Glomerular visceral epithelial cell (primary cell): ENCODE measurements at regions not wholly inside any gene's neighbourhood (a gene's known extent, or its start where the extent isn't known, plus 50 kb on each side); places are given as distances from the start of the nearest gene placed in this dataset.
A peak's percentile ranks its signal among the peaks of the same experiment; 100 is the strongest.
"Not testable (repeated sequence)": the region's sequence is repeated elsewhere in the genome, so short reads cannot be mapped to it uniquely, and the experiment has no call there.

Experiments used
- DNase-seq: peaks from one replicate; pipeline ENCODE4 v3.0.0-alpha.2; 2016; ENCODE audit errors: extremely low spot score

DNA sequence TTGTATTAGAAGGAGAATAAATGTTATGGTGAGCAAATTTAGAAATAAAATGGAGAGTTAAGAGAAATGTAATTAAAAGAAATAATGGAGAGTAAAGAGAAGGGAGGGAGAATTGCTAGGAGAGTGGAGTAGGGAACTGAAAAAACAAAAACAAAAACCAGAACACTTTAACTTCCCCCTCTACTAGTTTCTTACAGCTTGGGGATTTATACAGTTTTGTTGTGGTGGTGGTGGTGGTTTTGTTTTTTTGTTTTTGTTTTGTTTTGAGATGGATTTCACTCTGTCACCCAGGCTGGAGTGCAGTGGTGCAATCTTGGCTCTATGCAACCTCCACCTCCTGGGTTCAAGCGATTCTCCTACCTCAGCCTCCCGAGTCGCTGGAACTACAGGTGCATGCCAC is 322.4 kb downstream of the TMEM167A start:
- DNase-seq = no peak

DNA sequence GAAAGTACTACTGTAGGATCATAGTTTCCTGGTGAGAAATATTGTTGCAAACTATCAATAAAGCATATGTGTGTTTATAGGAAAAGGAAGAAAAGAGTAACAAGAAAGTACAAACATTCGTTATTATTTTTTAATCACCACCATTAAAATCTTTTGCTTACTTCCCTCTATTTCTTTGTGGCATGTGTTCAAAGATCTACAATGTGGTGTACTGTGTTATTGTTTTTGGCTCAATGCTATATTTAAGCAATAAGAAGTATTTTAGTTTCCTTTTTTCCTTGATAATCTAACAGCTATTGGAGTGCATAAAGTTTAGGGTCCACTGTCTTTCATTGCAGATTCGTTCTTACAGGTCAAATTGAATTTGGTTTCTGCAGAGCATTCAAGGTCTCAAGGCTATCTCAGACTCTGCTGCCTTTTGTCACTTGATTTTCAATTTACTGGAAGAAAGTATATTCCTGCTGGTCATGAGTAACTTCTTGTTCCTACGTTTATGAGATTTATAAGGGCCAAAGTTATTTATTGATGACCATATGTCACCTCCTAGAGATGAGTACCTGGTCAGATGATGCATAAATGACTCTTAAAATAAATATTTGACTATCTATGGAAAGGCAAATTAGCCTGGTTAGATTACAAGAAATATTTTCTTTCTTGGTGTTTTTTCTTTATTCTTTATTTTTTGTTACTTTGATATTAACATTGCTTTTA is 323.0 kb downstream of the TMEM167A start:
- DNase-seq = no peak

DNA sequence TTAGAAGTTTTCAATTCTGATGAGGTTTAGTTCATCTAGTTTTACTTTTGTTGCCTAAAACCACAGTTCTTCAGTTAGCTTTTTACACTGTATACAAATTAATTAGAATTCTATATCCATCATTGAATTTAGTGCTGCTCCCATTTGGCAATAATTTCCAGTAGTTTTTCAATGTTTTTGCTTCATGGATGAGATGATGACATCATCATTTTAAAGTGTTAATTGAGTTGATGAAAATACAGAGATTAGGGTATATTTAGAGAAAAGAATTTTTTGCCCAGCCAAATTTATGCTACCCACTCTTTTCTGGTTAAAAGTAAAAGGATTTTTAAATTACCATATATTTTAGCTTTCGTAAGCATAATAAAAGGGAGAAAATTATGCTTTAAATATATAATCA is 323.8 kb downstream of the TMEM167A start:
- no peak for DNase-seq

DNA sequence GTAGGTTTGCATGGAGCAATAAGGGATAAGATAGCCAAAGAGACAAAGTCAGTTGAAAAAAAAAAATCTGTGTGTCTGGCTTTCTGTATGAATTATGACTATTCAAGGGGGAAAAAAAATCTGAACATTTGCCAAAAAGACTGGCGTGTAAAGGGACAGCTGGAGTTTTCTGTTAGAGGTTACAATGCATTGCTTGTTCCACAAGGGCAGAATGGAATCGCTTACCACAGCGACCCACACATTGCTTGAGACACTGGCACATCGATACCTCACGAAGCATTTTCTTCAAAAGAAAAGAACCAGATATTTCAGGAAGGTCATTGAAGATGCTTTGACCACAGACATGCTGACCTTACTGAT is 327.8 kb downstream of the TMEM167A start:
- no peak for DNase-seq

DNA sequence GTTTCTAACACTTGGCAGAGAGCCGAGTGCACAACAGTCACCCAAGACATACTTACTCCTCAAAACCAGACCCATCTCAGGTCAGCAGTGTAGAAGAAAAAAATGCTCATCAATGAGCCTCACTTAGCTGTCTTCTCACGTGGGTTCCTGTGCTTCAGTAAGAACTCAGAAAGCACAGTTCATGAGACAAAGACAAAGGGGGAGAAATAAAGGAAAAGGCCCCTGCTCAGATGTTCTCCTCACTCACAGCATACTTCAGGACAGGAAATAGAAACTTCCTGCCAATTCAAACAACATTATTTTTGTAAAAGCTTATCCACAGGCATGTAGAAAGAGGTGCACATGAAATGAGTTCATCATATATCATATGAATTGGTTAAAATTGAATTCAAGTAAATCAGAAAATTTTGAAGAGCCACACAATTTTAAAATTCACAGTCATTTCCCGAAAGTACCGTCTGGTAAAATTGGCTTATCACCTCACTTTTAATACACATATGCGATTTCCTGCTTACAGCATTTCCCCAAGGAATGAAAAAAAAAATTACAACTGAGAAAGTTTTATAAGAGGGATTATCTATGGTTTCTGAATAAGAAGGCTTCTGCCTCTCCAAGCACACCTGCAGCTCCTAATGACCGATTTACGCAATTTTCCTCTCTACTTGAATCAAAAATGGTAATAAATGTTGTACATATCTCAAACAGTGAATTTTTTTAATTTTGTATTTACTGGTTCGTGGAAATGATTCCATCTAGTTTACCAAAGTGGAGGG is 328.3 kb downstream of the TMEM167A start:
- no peak for DNase-seq

DNA sequence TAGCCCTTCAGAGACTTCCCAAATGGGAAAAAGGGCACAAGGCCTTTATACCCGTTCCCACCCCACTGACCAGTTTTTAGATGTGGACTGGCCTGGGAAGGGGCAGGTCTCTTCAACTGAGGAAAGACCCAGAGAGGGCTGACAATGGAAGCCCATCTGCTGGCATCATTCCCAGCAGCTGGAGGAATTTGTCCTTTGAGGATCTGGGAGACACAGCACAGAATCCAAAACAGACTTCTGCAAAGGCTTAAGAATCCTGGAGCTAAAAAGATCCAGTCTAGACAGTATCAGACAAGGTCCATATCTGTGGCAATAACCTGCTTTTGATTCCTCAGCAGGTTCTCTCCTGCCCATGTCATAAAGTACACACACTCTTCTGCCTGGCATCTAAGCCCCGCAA is 329.2 kb downstream of the TMEM167A start:
- no peak for DNase-seq

DNA sequence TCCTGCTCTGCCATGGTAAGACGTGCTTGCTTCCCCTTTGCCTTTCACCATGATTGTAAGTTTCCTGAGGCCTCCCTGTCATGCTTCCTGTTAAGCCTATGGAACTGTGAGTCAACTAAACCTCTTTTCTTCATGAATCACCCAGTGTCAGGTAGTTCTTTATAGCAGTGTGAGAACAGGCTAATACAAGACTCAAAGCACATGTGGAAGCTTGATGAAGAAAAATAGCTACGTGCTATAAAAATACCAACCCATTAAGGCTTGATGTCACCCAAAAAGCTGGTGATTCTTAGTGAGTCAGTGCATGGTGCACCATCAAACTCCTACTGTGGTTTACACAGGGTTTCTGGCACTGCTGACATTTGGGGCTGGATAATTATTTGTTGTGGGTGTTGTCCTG is 332.2 kb downstream of the TMEM167A start:
- no peak for DNase-seq

DNA sequence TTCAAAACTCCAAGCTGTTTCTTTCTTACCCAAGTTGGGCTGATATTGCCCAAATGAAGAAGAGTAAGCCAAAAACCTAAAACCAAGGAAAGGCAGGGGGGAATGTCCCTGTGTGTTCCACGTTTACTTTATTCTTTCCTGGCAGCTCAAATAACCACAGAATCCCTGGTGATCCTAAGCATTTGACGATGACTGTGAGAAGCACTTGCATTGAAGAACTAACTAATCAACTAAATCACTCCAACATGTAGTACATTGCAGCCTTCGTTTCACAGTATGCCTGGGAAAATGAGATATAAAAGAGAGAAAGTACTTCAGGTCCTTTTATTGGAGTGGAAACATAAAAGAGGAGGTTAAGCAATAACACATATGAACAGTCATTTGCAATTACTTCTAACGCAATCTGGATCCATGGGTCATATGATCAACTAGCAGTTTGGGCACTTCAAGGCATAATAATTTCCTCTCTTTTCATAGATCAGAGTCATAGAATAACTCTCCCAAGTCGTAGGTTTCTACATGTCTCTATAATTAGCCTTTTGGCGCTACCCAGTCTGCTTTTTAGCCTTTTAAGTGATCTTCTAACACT is 338.4 kb downstream of the TMEM167A start:
- no peak for DNase-seq

DNA sequence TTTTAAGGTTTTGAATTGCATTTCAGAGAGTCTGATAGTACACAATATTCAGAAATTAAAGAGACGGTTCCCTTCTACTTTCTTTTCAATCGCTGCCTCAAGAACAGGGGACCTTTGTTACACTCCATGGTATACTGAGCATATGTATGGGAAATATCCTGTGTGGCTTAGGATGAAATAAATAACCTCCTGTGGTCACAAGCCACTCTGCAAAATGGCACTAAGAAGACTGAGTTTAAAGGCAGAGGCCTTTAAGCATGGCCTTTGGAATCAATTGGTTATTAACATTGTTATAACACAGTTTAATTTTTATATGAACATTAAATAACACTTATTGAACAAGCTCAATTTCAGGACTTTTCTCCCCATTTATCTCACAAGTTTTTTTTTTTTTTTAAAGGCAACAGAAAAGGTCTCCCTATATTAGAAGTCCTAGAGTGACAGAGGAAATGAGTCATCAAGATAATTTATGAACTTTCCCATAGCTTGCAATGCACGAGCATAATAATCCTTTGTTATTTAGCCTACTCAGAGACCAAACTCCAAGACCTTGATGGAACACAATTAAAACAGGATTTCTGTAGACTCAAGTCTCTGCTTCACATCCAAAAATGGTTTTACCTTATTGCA is 341.9 kb downstream of the TMEM167A start:
- peak; percentile 10 for DNase-seq

DNA sequence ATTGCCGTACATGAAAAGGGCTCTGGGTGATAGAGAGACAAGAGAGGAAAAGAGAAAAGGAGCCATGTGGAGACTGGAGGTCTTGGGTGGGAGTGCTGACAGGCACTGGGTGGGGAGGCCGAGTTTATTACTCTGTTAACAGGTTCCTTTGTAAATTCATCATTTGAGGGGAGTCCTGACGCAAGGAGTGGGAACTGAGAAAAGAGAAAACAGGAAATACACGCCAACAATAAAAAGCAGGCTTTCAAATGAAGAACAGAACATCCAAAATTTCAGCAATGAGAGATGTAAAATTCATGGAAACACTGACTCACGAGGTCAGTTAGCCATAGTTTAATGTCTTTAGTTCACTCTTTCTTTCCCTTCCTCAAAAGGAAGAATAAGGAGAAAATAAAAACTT is 342.8 kb downstream of the TMEM167A start:
- DNase-seq = no peak

DNA sequence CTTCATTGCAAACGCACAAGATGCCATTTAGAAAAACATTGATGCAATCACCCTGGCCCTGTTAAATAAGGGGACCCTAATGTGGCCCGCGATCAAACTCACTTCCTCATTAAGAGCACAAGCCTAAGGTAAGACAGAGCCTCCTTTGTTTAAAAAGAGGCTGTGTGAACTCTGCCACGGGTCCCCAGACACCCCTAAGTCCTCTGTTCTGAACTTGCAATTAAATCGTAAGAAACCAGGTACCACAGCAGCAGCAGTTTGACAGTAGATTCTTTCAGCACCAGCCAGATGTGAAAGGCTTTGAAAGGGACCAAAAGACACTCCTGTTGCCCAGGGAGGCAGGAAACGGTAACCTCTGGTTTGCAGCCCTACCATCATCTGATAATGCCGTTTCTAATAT is 346.3 kb downstream of the TMEM167A start:
- DNase-seq = no peak

DNA sequence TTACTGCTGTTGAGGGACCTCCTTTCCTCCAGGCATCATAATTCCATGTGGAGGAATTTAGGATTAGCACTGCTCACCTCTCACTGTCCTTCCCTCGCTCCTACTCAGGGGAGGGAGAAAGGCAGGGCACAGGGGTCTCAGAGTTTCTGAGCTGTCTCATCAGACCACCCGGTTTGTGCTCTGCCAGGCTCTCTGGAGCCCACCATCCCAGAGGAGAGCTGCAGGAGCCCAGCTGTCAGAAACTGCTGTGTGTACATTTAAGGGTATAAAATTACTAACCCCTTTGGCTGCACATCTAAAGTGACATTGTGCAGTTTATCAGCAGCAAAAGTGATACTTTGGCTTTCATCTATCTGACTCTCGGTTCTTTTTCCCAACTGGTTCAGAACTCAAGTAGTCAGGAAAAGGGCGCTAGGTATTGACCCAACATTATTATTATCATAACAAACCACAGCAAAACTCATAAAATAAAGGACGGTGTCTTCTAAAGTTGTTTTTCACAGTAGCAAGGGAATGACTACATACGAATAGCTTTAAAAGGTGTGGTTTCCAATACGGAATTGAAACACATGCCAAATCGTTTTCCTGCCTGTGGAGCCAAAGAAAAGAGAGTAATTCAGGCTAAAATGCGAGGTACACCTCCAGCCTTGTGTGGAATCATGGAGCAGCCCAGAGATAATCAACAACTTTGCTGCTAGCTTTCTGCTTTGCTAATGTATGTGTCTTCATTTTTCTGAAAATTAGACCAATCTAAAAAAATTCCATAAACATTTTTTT is 348.1 kb downstream of the TMEM167A start:
- no peak for DNase-seq

DNA sequence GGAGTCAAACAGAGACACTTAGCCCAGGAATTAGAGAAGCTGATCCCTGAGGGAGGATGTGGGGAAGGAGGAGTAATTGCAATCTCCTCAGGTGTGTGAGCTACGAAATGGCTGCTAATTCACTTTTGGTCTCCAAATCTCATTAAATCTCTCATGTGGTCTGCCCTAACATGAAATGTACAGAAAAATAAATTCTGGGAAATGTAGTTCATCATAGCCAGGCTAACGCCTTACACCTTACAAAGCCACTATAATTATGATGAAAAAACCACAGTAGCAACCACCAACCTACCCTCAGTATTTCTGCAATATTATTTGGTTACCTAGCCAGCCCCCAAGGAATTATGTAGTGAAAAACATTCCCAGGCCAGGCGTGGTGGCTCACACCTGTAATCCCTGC is 354.0 kb downstream of the TMEM167A start:
- DNase-seq = no peak

DNA sequence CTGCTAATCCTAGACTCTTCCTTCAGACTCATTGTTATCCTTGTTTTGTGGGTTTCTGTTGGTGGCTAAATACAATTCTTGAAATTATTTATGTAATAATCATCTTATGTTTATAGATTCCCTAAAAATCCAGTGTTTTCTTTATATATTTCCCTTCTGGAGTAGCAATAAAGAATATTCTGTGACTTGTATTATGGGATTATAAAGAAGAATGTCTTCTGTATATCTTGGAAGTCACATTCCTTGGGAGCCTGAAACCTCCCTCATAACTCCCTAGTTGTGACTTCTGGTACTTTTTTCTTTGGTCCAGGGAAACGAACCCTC is 356.1 kb downstream of the TMEM167A start:
- no peak for DNase-seq

DNA sequence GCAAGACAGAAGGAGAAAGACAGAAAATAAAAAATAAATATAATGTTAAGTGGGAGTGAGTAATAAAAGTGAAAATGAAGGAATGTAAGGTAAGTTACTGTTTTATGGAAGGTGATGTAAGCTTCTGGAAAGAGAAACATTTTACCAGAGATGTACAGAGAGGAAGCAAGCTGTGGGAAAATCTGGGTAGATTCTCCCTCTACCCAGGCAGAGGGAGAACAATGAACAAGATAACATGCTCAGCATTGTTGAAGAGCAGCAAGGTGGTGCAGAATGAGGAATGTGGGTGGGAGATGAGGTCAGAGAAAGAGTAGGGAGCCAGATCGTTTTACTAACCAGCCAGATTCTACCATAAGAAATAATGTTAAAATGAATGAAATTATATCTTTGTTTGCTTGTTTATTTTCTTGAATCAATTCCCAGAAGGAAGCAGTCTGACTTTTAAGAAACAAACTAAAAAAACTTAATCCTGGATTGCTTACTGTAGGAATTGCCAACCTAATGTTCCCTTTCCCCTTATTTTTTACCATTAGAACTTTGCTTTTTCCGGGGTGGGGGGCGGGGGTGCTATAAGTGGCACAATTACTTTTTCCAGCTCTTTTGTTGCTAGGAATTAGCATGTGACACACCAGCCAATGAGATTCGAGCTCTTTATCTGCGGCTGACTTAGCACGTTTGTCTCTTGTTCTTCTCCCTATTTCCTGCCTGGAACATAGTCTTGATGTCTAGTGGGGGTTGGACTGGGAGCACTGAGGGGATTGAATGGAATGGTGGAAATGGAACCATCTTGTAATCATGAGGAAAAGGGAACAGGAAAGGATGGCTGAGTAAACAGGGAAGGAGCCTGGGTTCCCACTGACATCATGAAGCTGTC is 356.7 kb downstream of the TMEM167A start:
- no peak for DNase-seq

DNA sequence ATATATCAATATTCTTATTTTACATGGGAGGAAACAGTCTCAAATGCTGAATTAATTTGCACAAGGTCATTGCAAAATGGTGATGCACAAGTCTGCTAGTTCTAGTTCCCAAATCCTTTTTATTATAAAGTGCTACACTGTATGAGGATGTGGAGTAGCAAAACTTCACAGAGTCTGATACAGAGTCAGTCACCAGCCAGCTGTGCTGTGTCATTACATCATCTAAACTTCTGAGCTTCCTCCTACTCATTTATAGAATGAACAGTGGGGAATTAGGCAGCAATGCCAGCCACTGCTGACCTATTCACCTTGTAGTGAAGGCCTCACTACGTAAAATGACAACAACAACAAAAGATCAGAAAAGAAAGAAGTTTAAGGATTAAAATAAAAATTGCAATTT is 357.8 kb downstream of the TMEM167A start:
- DNase-seq = peak; percentile 13

DNA sequence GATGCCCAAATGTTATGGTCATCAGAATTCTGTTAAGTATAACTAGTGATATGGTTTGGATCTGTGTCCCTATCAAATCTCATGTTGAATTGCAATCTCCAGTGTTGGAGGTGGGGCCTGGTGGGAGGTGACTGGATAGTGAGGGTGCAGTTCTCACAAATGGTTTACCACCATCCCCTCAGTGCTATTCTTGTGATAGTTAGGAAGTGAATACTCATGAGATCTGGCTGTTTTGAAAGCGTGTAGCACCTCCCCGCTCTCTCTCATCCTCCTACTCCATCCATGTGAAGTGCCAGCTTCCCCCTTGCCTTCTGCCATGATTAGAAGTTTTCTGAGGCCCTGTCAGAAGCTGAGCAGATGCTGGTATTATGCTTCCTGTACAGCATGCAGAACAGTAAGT is 359.5 kb downstream of the TMEM167A start:
- DNase-seq = no peak

DNA sequence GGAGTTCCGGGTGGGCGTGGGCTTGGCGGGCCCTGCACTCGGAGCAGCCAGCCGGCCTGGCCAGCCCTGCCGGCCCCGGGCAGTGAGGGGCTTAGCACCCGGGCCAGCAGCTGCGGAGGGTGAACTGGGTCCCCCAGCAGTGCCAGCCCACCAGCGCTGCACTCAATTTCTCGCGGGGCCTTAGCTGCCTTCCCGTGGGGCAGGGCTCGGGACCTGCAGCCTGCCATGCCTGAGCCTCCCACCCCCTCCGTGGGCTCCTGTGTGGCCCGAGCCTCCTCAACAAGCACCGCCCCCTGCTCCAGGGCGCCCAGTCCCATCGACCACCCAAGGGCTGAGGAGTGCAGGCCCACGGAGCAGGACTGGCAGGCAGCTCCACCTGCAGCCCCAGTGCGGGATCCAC is 362.5 kb downstream of the TMEM167A start:
- DNase-seq = not testable (repeated sequence)

DNA sequence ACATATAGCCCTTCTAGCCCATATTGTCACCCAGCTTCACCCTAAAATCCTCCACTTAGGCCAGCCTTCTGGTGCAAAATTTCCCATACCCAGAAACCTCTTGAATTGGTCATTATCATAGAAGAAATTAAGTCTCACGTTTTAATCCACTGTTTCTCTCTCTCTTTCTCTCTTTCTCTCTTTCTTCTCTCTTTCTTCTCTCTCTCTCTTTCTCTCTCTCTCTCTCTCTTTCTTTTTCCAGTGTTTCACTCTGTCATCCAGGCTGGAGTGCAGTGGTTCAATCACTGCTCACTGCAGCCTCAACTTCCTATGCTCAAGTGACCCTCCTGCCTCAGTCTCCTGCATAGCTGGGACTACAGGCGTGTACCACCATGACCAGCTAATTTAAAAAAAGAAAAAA is 363.4 kb downstream of the TMEM167A start:
- DNase-seq = no peak

DNA sequence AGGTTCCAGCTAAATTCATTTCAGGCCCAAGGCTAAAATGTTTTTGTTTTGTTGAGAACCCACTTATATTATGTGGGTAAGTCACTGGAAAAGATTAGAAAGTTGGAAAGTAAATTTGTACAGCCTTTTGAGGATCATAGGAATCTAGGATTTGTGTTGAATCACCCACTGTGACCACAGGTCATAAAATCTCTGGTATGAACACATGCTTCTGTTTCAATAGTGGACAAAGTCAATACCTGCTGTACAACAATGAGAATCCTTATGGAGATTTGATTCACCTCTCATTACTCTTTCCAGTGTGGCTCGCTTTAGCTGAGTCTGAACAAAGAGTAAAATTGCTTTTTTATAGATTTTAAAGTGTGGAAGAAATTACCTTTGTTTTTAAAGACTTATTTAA is 369.5 kb downstream of the TMEM167A start:
- peak; percentile 53 for DNase-seq

DNA sequence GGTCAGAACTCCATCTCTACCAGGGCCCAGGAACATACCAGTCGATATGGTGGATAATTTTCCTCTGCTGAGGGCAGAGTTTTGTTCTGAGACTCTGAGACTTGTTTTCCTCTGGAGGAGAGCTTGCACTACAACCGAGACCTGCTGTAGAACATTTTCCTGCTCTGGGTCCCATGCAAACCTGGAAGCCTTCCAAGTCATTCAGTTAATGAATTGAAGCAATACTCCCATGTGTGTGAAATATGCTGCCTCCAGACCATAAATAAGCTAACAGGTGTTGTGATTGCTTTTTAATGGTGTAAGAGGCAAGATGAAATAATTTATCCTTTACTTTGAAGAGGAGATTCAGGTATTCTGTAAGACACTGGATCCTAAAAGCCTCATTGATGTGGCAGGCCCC is 372.8 kb downstream of the TMEM167A start:
- no peak for DNase-seq
